Fibroblast of the aortic adventitia (primary cell): ENCODE measurements at regions not wholly inside any gene's neighbourhood (a gene's known extent, or its start where the extent isn't known, plus 50 kb on each side); places are given as distances from the start of the nearest gene placed in this dataset.

Experiments used
- DNase-seq: peaks from one replicate; pipeline ENCODE4 v3.0.0-alpha.2; 2010; ENCODE audit warnings: low read depth
- H3K4me3 ChIP-seq: 2 replicates; pipeline ENCODE4 v1.5.1; 2011; ENCODE audit warnings: low read depth, mild to moderate bottlenecking, control low read depth, low read length, moderate library complexity
- TF ChIP-seq, protein P1 (sequence below): IDR thresholded peaks from 2 replicates; pipeline ENCODE4 v1.5.1; 2011; ENCODE audit warnings: mild to moderate bottlenecking, low read length, control low read depth, inconsistent platforms; ENCODE audit not compliant: insufficient read depth

GRCh38 chr16:77590707-77591106, 131.6 kb upstream of the NUDT7 start:
- no peak for DNase-seq
- TF ChIP-seq, protein P1, sequence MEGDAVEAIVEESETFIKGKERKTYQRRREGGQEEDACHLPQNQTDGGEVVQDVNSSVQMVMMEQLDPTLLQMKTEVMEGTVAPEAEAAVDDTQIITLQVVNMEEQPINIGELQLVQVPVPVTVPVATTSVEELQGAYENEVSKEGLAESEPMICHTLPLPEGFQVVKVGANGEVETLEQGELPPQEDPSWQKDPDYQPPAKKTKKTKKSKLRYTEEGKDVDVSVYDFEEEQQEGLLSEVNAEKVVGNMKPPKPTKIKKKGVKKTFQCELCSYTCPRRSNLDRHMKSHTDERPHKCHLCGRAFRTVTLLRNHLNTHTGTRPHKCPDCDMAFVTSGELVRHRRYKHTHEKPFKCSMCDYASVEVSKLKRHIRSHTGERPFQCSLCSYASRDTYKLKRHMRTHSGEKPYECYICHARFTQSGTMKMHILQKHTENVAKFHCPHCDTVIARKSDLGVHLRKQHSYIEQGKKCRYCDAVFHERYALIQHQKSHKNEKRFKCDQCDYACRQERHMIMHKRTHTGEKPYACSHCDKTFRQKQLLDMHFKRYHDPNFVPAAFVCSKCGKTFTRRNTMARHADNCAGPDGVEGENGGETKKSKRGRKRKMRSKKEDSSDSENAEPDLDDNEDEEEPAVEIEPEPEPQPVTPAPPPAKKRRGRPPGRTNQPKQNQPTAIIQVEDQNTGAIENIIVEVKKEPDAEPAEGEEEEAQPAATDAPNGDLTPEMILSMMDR = no peak

GRCh38 chr16:77591347-77591746, 131.0 kb upstream of the NUDT7 start:
- DNase-seq = no peak
- TF ChIP-seq, protein P1 = no peak
- no peak overlapping the region for H3K4me3 ChIP-seq

More at GRCh38 chr16:77590707-77591106, 131.6 kb upstream of the NUDT7 start:
- no peak overlapping the region for H3K4me3 ChIP-seq

DNA sequence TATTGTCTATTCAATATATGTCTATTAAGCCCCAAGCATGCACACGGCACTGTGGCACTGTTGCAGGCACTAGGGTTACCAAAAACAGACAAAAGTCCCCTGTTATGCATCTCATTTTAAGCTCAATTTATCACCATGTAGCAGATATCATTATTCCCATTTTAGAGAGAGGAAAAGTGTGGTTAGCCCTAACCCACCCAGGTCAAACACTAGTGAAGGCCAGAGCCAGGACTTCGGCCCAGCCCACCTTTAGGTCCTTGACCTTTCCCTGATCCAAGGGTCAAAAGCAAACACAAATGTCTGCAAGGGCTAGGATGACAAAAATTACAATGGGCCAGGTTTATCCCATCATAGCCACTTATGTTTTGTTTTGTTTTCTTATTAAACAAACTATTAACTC, 130.3 kb upstream of the NUDT7 start:
- no peak overlapping the region for H3K4me3 ChIP-seq
- DNase-seq = no peak
- TF ChIP-seq, protein P1 = no peak

GRCh38 chr16:77594057-77594456, 128.3 kb upstream of the NUDT7 start:
- H3K4me3 ChIP-seq = no peak overlapping the region
- TF ChIP-seq, protein P1 = no peak
- DNase-seq = no peak

DNA sequence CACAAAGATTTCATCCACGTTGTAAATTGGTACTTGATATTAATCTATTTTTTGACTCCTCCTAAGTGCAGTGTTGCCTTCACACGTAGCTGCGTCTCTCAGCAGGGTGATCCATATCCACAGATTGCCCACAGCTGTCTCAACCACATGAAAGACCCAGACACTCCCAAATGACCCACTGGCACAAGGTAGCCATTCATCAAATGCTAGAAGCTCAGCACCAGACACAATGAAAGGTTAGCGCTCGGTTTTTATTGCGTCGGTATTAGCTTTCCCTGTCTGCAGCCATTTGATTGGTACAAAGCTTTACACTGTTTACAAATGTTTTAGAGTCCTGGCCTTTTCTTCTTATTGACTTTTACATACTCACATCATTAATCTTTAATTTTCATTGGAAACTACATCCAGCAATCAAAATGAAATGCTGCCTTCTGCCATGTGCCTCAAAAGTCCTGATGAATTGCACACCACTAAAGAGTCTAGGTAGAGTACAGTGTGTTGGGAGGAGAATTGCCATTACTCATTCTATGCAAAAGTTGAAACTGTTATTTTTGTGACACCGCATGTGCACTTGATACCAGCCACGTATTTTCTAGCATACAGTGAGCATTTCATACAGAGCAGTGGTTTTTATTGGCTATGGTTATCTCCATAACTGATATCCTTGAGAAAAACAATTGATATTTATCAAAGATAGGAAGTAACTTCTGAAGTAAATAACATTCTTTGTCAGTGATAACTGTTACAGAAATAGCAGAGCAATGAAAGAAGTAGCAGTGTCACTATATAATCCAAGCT, 127.3 kb upstream of the NUDT7 start:
- TF ChIP-seq, protein P1 = no peak
- no peak for DNase-seq
- no peak overlapping the region for H3K4me3 ChIP-seq

- TF ChIP-seq, protein P1 = no peak
Measured at GRCh38 chr16:77596261-77596660, 126.1 kb upstream of the NUDT7 start.

More at GRCh38 chr16:77596261-77596660, 126.1 kb upstream of the NUDT7 start:
- peak; percentile 87 for DNase-seq
- no peak overlapping the region for H3K4me3 ChIP-seq
